Mesodermal cell (in vitro differentiated cells): ENCODE measurements at regions not wholly inside any gene's neighbourhood (a gene's known extent, or its start where the extent isn't known, plus 50 kb on each side); places are given as distances from the start of the nearest gene placed in this dataset.

Experiments
- H3K27ac ChIP-seq: 2 replicates; pipeline ENCODE4 v1.7.0; 2013; ENCODE audit warnings: mild to moderate bottlenecking, low read depth, low read length, moderate library complexity; ENCODE audit not compliant: severe bottlenecking
- H3K36me3 ChIP-seq: 2 replicates; pipeline ENCODE4 v1.7.1; 2013; ENCODE audit warnings: mild to moderate bottlenecking, low read length, moderate library complexity; ENCODE audit not compliant: control insufficient read depth, insufficient read depth
- H3K4me1 ChIP-seq: one replicate; pipeline ENCODE4 v1.7.1; 2013; ENCODE audit warnings: mild to moderate bottlenecking, low read length; ENCODE audit not compliant: insufficient read depth, control insufficient read depth, poor library complexity, severe bottlenecking
- H3K4me3 ChIP-seq: 2 replicates; pipeline ENCODE4 v1.7.0; 2013; ENCODE audit warnings: low read length, control low read depth, mild to moderate bottlenecking; ENCODE audit not compliant: insufficient read depth, poor library complexity, severe bottlenecking; ENCODE audit errors: extremely low read depth
- H3K9me3 ChIP-seq: 2 replicates; pipeline ENCODE4 v1.7.1; 2013; ENCODE audit warnings: mild to moderate bottlenecking, low read length, moderate library complexity; ENCODE audit not compliant: control insufficient read depth
- WGBS, 2 experiments: methylation state at CpG; one replicate each; pipeline ENCODE4 v1.1.5; 2013; ENCODE audit warnings: missing lambda C conversion rate in 2 of 2; ENCODE audit not compliant: insufficient coverage in 2 of 2; 5-methylcytosine and 5-hydroxymethylcytosine counted together

GRCh38 chr5:164181604-164182003 lies 676.2 kb downstream of the MAT2B start:
- H3K4me3 ChIP-seq, result no peak overlapping the region
- no peaks in the 10 kb centered on the region for H3K36me3 ChIP-seq
- H3K27ac ChIP-seq, result no peak overlapping the region
- no peaks in the 10 kb centered on the region for H3K9me3 ChIP-seq
- no peaks in the 10 kb centered on the region for H3K4me1 ChIP-seq
- WGBS, 2 experiments, result 91 to 92% methylated on average over 1 of the region's 1 CpG

GRCh38 chr5:164184158-164184557 lies 678.7 kb downstream of the MAT2B start:
- Histone ChIP-seq H3K27ac (no peak overlapping the region), H3K36me3 (no peaks in the 10 kb centered on the region), H3K4me1 (no peaks in the 10 kb centered on the region), H3K9me3 (no peaks in the 10 kb centered on the region), H3K4me3 (no peak overlapping the region)
- 40% methylated on average over 1 of the region's 3 CpGs; no CpG with 5 or more reads in 1 of the 2 experiments for WGBS, 2 experiments

GRCh38 chr5:164185000-164185399 lies 679.6 kb downstream of the MAT2B start:
- H3K27ac ChIP-seq, result no peak overlapping the region
- no peaks in the 10 kb centered on the region for H3K36me3 ChIP-seq
- H3K4me3 ChIP-seq, result no peak overlapping the region
- WGBS, 2 experiments, result 57 to 60% methylated on average over 1 to 2 of the region's 5 CpGs
- no peaks in the 10 kb centered on the region for H3K9me3 ChIP-seq
- H3K4me1 ChIP-seq, result no peaks in the 10 kb centered on the region

- Histone ChIP-seq H3K4me3 (no peak overlapping the region), H3K36me3 (no peaks in the 10 kb centered on the region), H3K27ac (no peak overlapping the region), H3K4me1 (no peaks in the 10 kb centered on the region), H3K9me3 (no peaks in the 10 kb centered on the region)
- 84 to 100% methylated on average over 2 to 3 of the region's 3 CpGs for WGBS, 2 experiments
Observed at GRCh38 chr5:164186550-164186949, 681.1 kb downstream of the MAT2B start.

GRCh38 chr5:164187785-164188184 lies 682.4 kb downstream of the MAT2B start:
- Histone ChIP-seq H3K36me3 (no peaks in the 10 kb centered on the region), H3K27ac (no peak overlapping the region), H3K4me1 (no peaks in the 10 kb centered on the region), H3K9me3 (no peaks in the 10 kb centered on the region), H3K4me3 (no peak overlapping the region)
- WGBS, 2 experiments, result 67% methylated on average over 1 of the region's 2 CpGs; no CpG with 5 or more reads in 1 of the 2 experiments

- WGBS, 2 experiments, result 70 to 85% methylated on average over 1 to 2 of the region's 4 CpGs
- Histone ChIP-seq H3K4me3 (no peak overlapping the region), H3K9me3 (no peaks in the 10 kb centered on the region), H3K36me3 (no peaks in the 10 kb centered on the region), H3K27ac (peak overlapping the region; percentile 39), H3K4me1 (no peaks in the 10 kb centered on the region)
Observed at GRCh38 chr5:164188733-164189148, 683.3 kb downstream of the MAT2B start.

- H3K27ac ChIP-seq, result no peak overlapping the region
- 85 to 88% methylated on average over 1 to 2 of the region's 3 CpGs for WGBS, 2 experiments
- H3K4me1 ChIP-seq, result no peaks in the 10 kb centered on the region
- H3K9me3 ChIP-seq, result no peaks in the 10 kb centered on the region
- H3K4me3 ChIP-seq, result no peak overlapping the region
- no peaks in the 10 kb centered on the region for H3K36me3 ChIP-seq
Observed at GRCh38 chr5:164191240-164191639, 685.8 kb downstream of the MAT2B start.

GRCh38 chr5:164202338-164202737 lies 696.9 kb downstream of the MAT2B start:
- Histone ChIP-seq H3K4me3 (no peak overlapping the region), H3K27ac (no peak overlapping the region), H3K4me1 (no peaks in the 10 kb centered on the region), H3K9me3 (no peaks in the 10 kb centered on the region), H3K36me3 (no peaks in the 10 kb centered on the region)
- WGBS, 2 experiments, result 75 to 80% methylated on average over 1 of the region's 2 CpGs

GRCh38 chr5:164203581-164204225 lies 698.3 kb downstream of the MAT2B start:
- no peaks in the 10 kb centered on the region for H3K4me1 ChIP-seq
- H3K9me3 ChIP-seq, result no peaks in the 10 kb centered on the region
- WGBS, 2 experiments, result 93 to 100% methylated on average over 2 of the region's 4 CpGs
- no peak overlapping the region for H3K4me3 ChIP-seq
- no peak overlapping the region for H3K27ac ChIP-seq
- no peaks in the 10 kb centered on the region for H3K36me3 ChIP-seq

- 93 to 100% methylated on average over 1 to 3 of the region's 4 CpGs for WGBS, 2 experiments
- Histone ChIP-seq H3K9me3 (no peaks in the 10 kb centered on the region), H3K4me1 (no peaks in the 10 kb centered on the region), H3K27ac (no peak overlapping the region), H3K4me3 (no peak overlapping the region), H3K36me3 (no peaks in the 10 kb centered on the region)
Observed at GRCh38 chr5:164204338-164204946, 699.0 kb downstream of the MAT2B start.

GRCh38 chr5:164206196-164206595 lies 700.8 kb downstream of the MAT2B start:
- H3K27ac ChIP-seq, result no peak overlapping the region
- no peaks in the 10 kb centered on the region for H3K9me3 ChIP-seq
- no peak overlapping the region for H3K4me3 ChIP-seq
- no peaks in the 10 kb centered on the region for H3K4me1 ChIP-seq
- WGBS, 2 experiments, result 100% methylated on average over 1 of the region's 2 CpGs; no CpG with 5 or more reads in 1 of the 2 experiments
- H3K36me3 ChIP-seq, result no peaks in the 10 kb centered on the region
